B cell (primary cell): ENCODE measurements at regions not wholly inside any gene's neighbourhood (a gene's known extent, or its start where the extent isn't known, plus 50 kb on each side); places are given as distances from the start of the nearest gene placed in this dataset.

Experiments
- CTCF ChIP-seq: fragments of 200-600 bp; IDR thresholded peaks from one replicate; pipeline ENCODE4 v1.8.0; 2022; ENCODE audit warnings: antibody characterized with exemption, mild to moderate bottlenecking
- EZH2 ChIP-seq: IDR thresholded peaks from 2 replicates; pipeline ENCODE4 v1.6.1; 2012; ENCODE audit warnings: borderline replicate concordance, low read depth, mild to moderate bottlenecking, moderate library complexity, low read length; ENCODE audit not compliant: insufficient read depth, poor library complexity, severe bottlenecking

GRCh38 chr18:40407909-40408308, 1547.1 kb upstream of the PIK3C3 start:
- TF ChIP-seq CTCF, result no peak
- TF ChIP-seq EZH2, result no peak
